ENCODE measurements at regions not wholly inside any gene's neighbourhood (a gene's known extent, or its start where the extent isn't known, plus 50 kb on each side); places are given as distances from the start of the nearest gene placed in this dataset.
"Not testable (repeated sequence)": the region's sequence is repeated elsewhere in the genome, so short reads cannot be mapped to it uniquely, and the experiment has no call there.

- DNase-seq: no peak
- Histone ChIP-seq H3K27me3 (ENCODE audit: insufficient read depth, low read depth, severe bottlenecking) (no peaks in the 10 kb centered on the region), H3K36me3 (no peaks in the 10 kb centered on the region), H3K4me3 (ENCODE audit: low read depth, low read length) (no peak overlapping the region), H3K27ac (no peak overlapping the region), H3K9me3 (ENCODE audit: severe bottlenecking) (peaks cover 2% of the 10 kb centered on the region)
- no peak for TF ChIP-seq CTCF (IDR thresholded peaks at IDR 0.05; ENCODE audit: low read depth, low read length)
These were observed 109.0 kb upstream of the THBS2 start for GRCh38 chr6:169362501-169363121.

GRCh38 chr6:169355001-169355400, 101.4 kb upstream of the THBS2 start:
- not testable (repeated sequence) for H3K36me3 ChIP-seq; H3K9me3 ChIP-seq (ENCODE audit: severe bottlenecking); H3K27ac ChIP-seq; H3K4me3 ChIP-seq (ENCODE audit: low read depth, low read length); DNase-seq; H3K27me3 ChIP-seq (ENCODE audit: insufficient read depth, low read depth, severe bottlenecking)

GRCh38 chr6:169345146-169345545, 91.5 kb upstream of the THBS2 start:
- TF ChIP-seq CTCF (IDR thresholded peaks at IDR 0.05; ENCODE audit: low read depth, low read length): no peak
- no peak overlapping the region for H3K4me3 ChIP-seq (ENCODE audit: low read depth, low read length)
- H3K9me3 ChIP-seq (ENCODE audit: severe bottlenecking): no peaks in the 10 kb centered on the region
- DNase-seq: no peak
- no peak overlapping the region for H3K27ac ChIP-seq
- H3K36me3 ChIP-seq: no peaks in the 10 kb centered on the region
- no peaks in the 10 kb centered on the region for H3K27me3 ChIP-seq (ENCODE audit: insufficient read depth, low read depth, severe bottlenecking)

- no peak overlapping the region for H3K27ac ChIP-seq
- no peak for DNase-seq
- no peaks in the 10 kb centered on the region for H3K27me3 ChIP-seq (ENCODE audit: insufficient read depth, low read depth, severe bottlenecking)
- no peak overlapping the region for H3K4me3 ChIP-seq (ENCODE audit: low read depth, low read length)
- TF ChIP-seq CTCF (IDR thresholded peaks at IDR 0.05; ENCODE audit: low read depth, low read length): no peak
- no peaks in the 10 kb centered on the region for H3K9me3 ChIP-seq (ENCODE audit: severe bottlenecking)
- no peaks in the 10 kb centered on the region for H3K36me3 ChIP-seq
These were observed 91.1 kb upstream of the THBS2 start for GRCh38 chr6:169344750-169345065.

- DNase-seq: no peak
- H3K4me3 ChIP-seq (ENCODE audit: low read depth, low read length): no peak overlapping the region
- no peaks in the 10 kb centered on the region for H3K36me3 ChIP-seq
- no peaks in the 10 kb centered on the region for H3K9me3 ChIP-seq (ENCODE audit: severe bottlenecking)
- no peaks in the 10 kb centered on the region for H3K27me3 ChIP-seq (ENCODE audit: insufficient read depth, low read depth, severe bottlenecking)
- TF ChIP-seq CTCF (IDR thresholded peaks at IDR 0.05; ENCODE audit: low read depth, low read length): no peak
- no peak overlapping the region for H3K27ac ChIP-seq
These were observed 90.5 kb upstream of the THBS2 start for GRCh38 chr6:169343886-169344749.

GRCh38 chr6:169342710-169343109, 89.1 kb upstream of the THBS2 start:
- DNase-seq: no peak
- H3K36me3 ChIP-seq: no peaks in the 10 kb centered on the region
- no peak overlapping the region for H3K27ac ChIP-seq

More at GRCh38 chr6:169342710-169343109, 89.1 kb upstream of the THBS2 start:
- Histone ChIP-seq H3K27me3 (ENCODE audit: insufficient read depth, low read depth, severe bottlenecking) (no peaks in the 10 kb centered on the region), H3K4me3 (ENCODE audit: low read depth, low read length) (no peak overlapping the region), H3K9me3 (ENCODE audit: severe bottlenecking) (no peaks in the 10 kb centered on the region)
- TF ChIP-seq CTCF (IDR thresholded peaks at IDR 0.05; ENCODE audit: low read depth, low read length): no peak
